Mesothelial cell of epicardium (in vitro differentiated cells): ENCODE measurements at regions not wholly inside any gene's neighbourhood (a gene's known extent, or its start where the extent isn't known, plus 50 kb on each side); places are given as distances from the start of the nearest gene placed in this dataset.
"Not testable (repeated sequence)": the region's sequence is repeated elsewhere in the genome, so short reads cannot be mapped to it uniquely, and the experiment has no call there.

Experiments used
- DNase-seq, 2 experiments: peaks; one replicate each; pipeline ENCODE4 v3.0.0; 2021; ENCODE audit warnings: low spot score in 2 of 2; ENCODE audit not compliant: unreplicated experiment in 2 of 2
- H3K27ac Mint-ChIP-seq: 2 replicates; pipeline ENCODE4 v1.8.0; 2021; ENCODE audit warnings: mixed read lengths
- H3K27me3 Mint-ChIP-seq: 2 replicates; pipeline ENCODE4 v1.8.0; 2021; ENCODE audit warnings: low read depth, mixed read lengths
- H3K36me3 Mint-ChIP-seq: 2 replicates; pipeline ENCODE4 v1.8.0; 2021; ENCODE audit warnings: mixed read lengths
- H3K4me1 Mint-ChIP-seq: 2 replicates; pipeline ENCODE4 v1.8.0; 2021; ENCODE audit warnings: mixed read lengths
- H3K4me3 Mint-ChIP-seq: 2 replicates; pipeline ENCODE4 v1.8.0; 2021; ENCODE audit warnings: mild to moderate bottlenecking, moderate library complexity, mixed read lengths
- H3K9me3 Mint-ChIP-seq: 2 replicates; pipeline ENCODE4 v1.8.0; 2021; ENCODE audit warnings: mixed read lengths
- CTCF ChIP-seq: fragments of 200-600 bp; sonication (generic); IDR thresholded peaks from one replicate; pipeline ENCODE4 v1.5.0; 2021; ENCODE audit warnings: antibody characterized with exemption; ENCODE audit not compliant: unreplicated experiment

- not testable (repeated sequence) for H3K27ac Mint-ChIP-seq, DNase-seq, H3K36me3 Mint-ChIP-seq, H3K4me1 Mint-ChIP-seq, H3K27me3 Mint-ChIP-seq, H3K9me3 Mint-ChIP-seq, H3K4me3 Mint-ChIP-seq
- TF ChIP-seq CTCF, result peak; percentile 42
These were observed 303.6 kb downstream of the ANKRD30BL start for GRCh38 chr2:131858197-131858596.
